GM18498 (cell line): ENCODE measurements at regions not wholly inside any gene's neighbourhood (a gene's known extent, or its start where the extent isn't known, plus 50 kb on each side); places are given as distances from the start of the nearest gene placed in this dataset.
A peak's percentile ranks its signal among the peaks of the same experiment; 100 is the strongest.
"Not testable (repeated sequence)": the region's sequence is repeated elsewhere in the genome, so short reads cannot be mapped to it uniquely, and the experiment has no call there.

Source experiments
- ATAC-seq: cut with Tn5 transposase; IDR thresholded peaks from one replicate; pipeline ENCODE4 v1.9.1; 2021; ENCODE audit warnings: mild to moderate bottlenecking, moderate library complexity; ENCODE audit not compliant: unreplicated experiment

- ATAC-seq = no peak
Observed at GRCh38 chr3:102682741-102683140, 247.9 kb downstream of the ZPLD1 start.

DNA sequence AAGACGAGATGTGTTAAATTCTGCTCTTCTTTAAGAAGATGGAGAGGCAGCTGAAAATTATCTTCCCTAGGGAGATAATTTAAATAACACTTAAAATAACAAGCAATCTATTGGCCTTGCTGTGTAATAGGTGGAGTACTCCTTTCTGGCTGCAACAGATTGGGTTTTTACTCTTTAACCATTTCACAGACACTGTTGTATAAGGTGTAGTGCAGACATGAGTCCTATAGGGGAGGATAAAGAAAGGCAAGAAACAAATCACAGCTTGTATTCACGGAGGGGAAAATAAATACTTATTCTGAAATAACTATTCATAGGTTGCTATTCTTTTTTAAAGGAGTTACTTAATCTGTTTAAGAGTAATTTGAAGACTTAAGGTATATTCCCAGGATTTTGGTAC lies 252.0 kb downstream of the ZPLD1 start:
- no peak for ATAC-seq

GRCh38 chr3:102687851-102688555 lies 253.2 kb downstream of the ZPLD1 start:
- no peak for ATAC-seq

- ATAC-seq = no peak
Observed at GRCh38 chr3:102688556-102688930, 253.7 kb downstream of the ZPLD1 start.

- ATAC-seq = no peak
Observed at GRCh38 chr3:102691507-102691906, 256.7 kb downstream of the ZPLD1 start.

DNA sequence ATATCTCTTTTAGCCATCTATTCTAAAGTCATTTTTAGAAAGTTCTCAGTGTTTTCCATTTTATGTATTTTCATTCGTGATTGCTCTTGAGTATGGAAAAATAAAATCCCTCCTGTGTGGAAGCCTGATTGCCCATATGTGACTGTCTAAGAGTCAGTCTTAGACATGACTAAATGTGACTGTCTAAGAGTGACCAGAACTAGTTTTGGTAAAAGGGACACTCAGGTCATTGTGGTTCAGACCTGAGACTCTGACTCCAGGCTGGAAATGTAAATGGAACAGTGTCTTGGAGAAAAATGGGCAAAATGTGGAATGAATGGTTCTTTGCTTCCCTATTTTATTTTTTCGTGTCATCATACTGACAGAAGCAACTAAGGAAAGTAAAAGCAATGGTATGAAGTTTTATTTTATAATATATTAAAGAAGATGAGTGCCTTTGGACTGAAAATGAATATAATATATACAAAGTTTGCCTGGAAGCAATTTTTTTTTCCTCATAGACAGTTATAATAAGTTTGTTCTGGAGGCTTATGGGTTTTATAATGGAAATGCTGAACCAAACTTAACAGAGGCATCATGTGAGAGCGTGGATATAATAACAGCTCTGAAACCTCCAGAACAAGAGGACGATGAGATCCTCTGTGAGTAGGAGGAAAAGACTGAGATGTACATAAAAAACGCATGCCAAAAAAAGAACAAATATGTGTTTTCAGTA lies 264.4 kb downstream of the ZPLD1 start:
- ATAC-seq = no peak

- ATAC-seq = no peak
Observed at GRCh38 chr3:102699819-102700140, 265.0 kb downstream of the ZPLD1 start.

DNA sequence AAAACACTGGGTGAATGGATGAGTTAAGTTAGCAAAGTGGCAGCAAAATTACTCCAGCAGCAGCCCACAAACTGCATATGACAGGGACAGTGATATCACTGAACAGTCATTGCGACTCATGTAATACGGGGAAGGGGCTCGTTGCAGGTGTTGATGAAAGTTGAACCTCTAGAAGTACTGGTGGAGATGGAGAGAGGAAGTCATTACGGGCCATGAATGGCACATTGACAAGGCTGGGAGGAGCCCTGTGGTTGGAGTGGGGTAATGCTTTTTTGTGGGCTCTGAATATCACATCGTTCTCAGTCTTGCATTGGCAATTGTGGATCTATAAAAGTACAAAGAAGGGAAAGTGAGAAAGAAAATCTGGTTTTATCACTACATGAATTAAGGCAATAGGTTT lies 278.1 kb downstream of the ZPLD1 start:
- ATAC-seq = no peak

DNA sequence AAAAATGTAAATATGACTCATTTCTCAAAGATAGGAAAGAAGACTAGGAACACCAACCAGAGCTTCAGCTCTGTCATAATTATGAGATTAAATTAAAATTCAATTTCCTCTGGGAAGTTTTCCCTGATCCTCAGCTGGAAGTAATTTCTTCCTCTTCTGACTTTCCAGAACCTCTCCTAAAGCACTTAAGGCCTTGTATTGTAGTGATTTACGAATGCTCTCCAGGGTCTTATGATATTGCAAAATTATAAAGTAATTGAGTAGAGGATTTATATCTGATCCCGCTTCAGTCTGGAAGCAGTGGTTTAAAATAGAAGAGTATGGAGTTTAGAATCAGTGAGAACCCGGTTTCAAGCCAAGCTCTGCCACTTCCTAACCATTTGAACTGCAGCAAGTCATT lies 279.8 kb downstream of the ZPLD1 start:
- ATAC-seq = peak; percentile 15

- peak; percentile 96 for ATAC-seq
Observed at GRCh38 chr3:102715030-102715697, 280.3 kb downstream of the ZPLD1 start.

GRCh38 chr3:102718651-102719050 lies 283.8 kb downstream of the ZPLD1 start:
- no peak for ATAC-seq

GRCh38 chr3:102722317-102722716 lies 287.5 kb downstream of the ZPLD1 start:
- no peak for ATAC-seq

GRCh38 chr3:102727340-102727739 lies 292.5 kb downstream of the ZPLD1 start:
- ATAC-seq = no peak

DNA sequence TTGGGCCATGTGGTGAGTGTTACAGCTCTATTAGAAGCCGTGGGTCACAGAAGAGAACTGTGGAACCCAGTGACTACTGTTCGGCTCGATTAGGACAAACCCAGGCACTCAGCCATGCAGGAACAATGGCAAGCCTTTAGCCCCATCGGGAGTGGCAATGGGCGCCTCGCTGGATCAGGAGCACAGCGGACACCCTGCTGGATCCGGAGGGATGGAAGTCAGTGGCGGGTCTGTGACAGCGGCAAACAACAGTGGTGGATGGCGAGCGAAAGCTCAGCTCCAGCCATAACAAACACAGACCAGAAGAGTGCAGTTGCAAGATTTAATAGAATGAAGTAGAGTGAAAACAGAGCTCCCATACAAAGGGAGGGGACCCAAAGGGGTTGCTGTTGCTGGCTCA lies 297.8 kb downstream of the ZPLD1 start:
- ATAC-seq = not testable (repeated sequence)

GRCh38 chr3:102733791-102734563 lies 299.2 kb downstream of the ZPLD1 start:
- no peak for ATAC-seq

DNA sequence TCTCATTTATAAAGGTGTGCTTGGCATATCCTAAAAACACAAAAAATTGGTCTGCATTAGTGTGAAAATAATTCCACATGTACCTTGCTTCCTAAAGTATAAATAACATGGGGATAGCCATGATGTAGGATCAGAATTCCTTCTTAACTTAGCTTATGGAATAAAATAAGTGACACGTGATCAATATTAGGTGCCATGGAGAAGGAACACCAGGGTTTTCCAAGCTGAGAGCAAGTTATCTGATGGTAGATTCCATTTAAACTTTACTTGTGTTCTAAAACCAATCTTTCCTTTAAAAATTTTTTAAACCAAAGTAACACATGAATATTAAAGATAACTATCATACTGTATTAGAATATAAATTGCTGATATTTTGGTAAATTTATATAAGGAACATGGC lies 300.5 kb downstream of the ZPLD1 start:
- no peak for ATAC-seq

GRCh38 chr3:102736288-102736974 lies 301.6 kb downstream of the ZPLD1 start:
- ATAC-seq = no peak

- no peak for ATAC-seq
Observed at GRCh38 chr3:102736975-102737304, 302.1 kb downstream of the ZPLD1 start.

GRCh38 chr3:102737353-102737752 lies 302.5 kb downstream of the ZPLD1 start:
- no peak for ATAC-seq

DNA sequence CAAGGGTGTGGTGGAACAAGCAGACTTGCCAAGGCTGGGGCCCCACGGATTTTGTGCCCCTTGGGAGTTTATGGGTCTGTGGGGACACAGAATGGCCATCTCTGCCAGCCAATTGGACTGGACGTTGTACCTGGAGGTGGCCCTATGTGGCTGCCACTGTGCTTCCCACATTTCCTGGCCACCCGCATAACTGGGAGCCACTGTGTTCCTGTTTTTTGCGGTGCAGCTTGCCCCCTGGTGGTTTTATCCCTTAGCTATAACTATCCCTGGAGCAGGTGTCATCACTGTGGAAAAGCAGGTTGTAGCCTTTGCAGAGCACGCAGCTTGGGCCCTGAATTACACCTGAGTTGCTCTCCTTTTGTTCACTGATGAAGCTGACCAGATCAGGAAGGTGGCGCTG lies 306.3 kb downstream of the ZPLD1 start:
- no peak for ATAC-seq

DNA sequence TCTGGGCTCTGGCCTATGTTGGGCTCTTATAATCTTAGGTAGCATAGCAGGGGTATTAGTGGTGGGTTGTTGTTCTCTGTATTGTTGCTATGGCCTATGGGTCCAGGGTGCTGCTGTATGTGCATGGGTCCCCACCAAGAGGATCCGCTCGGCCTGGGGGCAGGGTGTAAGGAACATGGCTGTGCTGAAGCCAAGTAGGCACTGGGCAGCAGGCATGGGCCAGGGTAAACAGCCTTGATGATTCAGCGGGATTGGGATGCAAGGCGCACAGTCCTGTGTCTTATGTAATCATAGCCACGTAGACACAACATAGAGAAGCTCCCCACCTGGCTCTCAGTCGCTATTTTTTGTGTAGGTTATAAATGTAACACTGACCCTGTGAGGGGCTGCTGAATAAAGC lies 306.9 kb downstream of the ZPLD1 start:
- ATAC-seq = no peak
